ENCODE measurements at regions not wholly inside any gene's neighbourhood (a gene's known extent, or its start where the extent isn't known, plus 50 kb on each side); places are given as distances from the start of the nearest gene placed in this dataset.
"Not testable (repeated sequence)": the region's sequence is repeated elsewhere in the genome, so short reads cannot be mapped to it uniquely, and the experiment has no call there.

DNA sequence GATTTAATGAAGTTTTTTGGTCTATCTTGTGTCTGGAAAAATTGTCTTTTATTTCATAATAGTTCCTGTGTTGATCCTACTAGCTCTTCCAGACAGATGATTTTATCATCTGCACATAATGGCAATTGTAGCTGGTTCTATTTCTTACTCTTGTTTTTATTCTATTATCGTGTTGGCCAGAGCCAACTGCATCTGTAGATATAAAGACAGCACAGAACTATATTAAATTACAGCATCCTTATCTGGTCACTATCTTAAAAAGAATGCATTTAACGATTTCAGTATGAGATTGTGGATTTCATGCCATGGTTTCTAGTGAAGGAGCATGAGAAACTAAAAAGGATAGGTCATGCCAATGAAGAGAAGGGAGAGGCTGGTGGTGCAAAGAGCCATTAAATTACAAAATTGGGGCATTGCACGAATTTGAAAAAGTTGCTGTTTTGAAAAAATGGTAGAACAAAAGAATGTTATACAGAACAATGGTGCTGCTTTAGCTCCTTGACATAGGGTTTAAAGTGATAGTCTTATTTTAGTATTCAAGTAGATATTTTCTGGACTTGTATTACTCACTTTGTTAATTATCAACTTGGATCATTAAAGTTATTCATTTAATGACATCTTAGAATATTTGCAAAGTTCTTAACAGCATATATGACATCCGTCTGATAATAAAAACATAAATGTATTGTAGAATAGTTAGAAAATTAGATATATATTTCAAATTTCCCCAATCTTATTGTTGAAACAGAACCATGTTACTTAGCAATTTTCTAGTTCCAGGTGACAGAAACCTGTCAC lies 1250.3 kb downstream of the REEP3 start:
- no peak for DNase-seq

- no peak for DNase-seq
These were observed 1252.2 kb downstream of the REEP3 start for GRCh38 chr10:64773357-64773756.

DNA sequence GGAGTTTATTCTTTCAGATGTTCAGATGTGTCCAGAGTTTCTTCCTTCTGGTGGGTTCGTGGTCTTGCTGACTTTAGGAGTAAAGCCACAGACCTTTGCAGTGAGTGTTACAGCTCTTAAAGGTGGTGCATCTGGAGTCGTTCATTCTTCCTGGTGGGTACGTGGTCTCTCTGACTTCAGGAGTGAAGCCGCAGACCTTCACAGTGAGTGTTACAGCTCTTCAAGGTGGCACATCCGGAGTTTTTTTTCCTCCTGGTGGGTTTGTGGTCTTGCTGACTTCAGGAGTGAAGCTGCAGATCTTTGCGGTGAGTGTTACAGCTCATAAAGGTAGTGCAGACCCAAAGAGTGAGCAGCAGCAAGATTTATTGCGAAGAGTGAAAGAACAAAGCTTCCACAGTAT lies 1263.2 kb downstream of the REEP3 start:
- DNase-seq = not testable (repeated sequence)

DNA sequence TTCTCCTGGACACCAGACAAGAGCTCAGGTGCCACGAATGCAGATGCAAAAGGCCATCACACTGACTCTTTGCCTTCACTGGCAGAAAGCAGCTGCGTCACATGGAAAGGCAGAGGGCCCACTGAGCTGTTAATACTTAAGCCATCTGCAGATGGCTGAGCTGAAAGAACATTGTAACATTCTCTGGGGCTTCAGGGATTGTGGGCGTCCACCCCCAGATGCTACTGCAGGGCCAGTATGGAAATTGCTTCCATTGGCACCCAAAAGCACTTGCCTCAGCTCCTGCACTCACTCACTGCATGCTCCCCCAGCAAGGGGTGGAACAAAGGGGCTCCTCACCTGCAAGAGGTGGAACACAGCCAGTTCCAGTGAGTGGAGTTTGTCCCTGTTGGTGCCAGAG lies 1264.6 kb downstream of the REEP3 start:
- DNase-seq = no peak

- DNase-seq = no peak
These were observed 1265.8 kb downstream of the REEP3 start for GRCh38 chr10:64786989-64787388.

- no peak for DNase-seq
These were observed 1274.6 kb downstream of the REEP3 start for GRCh38 chr10:64795847-64796246.

GRCh38 chr10:64798297-64798696 lies 1277.1 kb downstream of the REEP3 start:
- no peak for DNase-seq

GRCh38 chr10:64808233-64808632 lies 1287.0 kb downstream of the REEP3 start:
- DNase-seq = not testable (repeated sequence)

- not testable (repeated sequence) for DNase-seq
These were observed 1288.8 kb downstream of the REEP3 start for GRCh38 chr10:64810046-64810445.

GRCh38 chr10:64813391-64813790 lies 1292.2 kb downstream of the REEP3 start:
- no peak for DNase-seq

DNA sequence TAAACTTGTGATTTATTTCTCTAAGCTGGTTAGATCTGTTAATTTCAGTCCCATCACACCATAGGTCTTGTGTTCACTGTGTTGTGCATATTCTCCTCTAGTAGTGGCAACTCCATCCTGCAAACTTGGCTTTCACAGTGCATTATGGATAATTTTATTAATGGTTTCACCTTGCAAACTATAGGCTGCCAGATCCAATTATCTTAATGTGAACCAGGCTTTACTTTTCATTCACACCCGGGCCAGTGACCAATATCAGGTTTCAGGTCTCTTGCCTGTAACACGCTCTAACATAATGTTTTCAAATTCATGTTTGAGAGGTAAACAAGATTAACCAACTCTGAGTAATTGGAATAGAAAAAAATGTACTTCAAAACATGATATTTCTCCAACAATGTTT lies 1293.0 kb downstream of the REEP3 start:
- no peak for DNase-seq

GRCh38 chr10:64829888-64830412 lies 1308.7 kb downstream of the REEP3 start:
- DNase-seq = no peak

DNA sequence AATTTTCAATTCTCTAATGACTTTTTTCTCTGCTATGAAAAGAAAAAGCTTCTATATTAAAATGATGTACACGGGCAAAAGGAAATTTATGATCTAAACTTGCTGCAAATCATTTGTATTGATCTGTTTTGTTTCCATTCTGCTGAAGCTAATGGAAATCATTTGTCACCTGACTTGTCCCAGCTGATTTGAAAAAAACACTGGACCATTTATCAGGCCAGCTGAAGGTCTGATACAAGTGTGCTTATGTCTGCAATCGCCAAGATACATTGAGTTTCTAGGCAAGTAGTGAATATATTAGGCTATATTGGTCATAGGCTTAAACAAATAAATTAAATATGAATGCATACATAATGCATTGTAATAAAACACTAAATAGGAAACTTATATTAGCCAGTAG lies 1309.7 kb downstream of the REEP3 start:
- no peak for DNase-seq

DNA sequence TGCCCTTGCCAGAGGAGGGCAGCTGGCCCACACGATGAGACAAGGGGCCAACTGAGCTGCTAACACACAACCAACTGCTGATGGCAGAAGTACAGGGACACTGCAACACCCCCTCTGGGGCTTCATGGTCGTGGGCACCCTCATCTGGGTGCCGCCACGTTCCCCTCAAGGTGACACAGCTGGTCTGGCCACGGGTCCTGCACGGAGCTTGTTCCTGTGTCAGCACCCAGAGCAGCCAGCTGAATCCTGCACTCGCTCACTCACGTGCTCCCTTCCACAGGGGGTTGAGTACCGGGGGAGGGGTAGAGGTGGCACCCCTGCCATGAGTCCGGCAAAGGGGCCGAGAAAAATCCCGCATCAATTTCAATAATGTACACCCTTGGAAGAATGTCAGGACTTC lies 1319.1 kb downstream of the REEP3 start:
- DNase-seq = no peak

DNA sequence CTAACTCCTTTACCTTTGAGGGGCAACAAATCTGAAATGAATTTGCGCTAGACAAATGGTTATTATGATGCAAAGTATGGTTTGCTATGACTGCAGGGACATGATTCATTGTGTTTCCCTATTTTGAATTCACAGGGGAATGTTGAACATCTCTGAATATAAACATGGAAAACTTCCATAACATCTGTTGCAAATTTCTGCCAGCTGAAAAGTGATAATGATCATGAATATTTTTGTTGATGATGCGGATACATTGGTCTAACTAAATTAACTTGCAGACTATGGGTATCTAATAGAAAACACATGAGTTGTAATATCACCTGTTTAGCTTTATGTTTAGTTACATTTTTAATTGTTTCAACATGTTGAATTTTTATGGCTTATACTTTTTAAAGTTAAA lies 1325.5 kb downstream of the REEP3 start:
- no peak for DNase-seq

GRCh38 chr10:64855941-64856340 lies 1334.7 kb downstream of the REEP3 start:
- DNase-seq = no peak

DNA sequence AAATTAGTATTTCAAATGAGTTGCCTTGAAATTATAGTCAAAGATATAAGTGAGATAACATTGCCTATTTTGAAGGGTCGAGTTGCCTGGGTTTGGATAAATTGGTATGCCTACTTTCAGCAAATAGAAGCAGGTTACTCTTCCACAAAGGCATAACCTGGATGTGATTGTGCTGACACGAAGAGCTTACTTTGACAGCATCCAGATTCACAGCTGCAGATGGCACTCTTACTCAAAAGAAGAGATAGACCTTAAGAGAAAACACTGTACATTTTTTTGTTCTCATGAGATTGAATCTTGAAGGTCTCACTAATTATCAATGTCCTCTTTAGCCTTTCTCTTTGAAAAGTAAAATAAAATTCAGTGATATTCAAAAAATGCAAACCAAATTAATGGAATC lies 1338.7 kb downstream of the REEP3 start:
- DNase-seq = no peak

GRCh38 chr10:64863836-64864235 lies 1342.6 kb downstream of the REEP3 start:
- DNase-seq = no peak

- DNase-seq = no peak
These were observed 1346.3 kb downstream of the REEP3 start for GRCh38 chr10:64867501-64867962.

DNA sequence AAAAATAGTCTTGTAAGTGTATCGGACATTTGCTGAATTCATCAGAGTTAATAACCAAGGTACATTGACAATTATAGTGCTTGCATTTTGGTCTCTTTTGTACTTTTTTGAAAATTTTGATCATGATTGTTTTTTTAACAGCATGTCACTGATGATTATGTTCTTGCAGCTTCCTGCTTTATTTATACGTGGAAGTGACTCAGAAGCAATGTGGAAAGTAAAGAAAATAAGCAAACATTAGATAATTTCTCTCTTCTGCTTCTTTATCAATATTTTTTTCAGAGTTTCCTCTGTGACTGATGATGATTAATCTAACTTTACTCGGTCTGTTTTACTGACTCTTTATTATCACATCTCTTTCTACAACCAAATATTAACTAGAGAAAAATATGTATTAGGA lies 1351.9 kb downstream of the REEP3 start:
- no peak for DNase-seq

DNA sequence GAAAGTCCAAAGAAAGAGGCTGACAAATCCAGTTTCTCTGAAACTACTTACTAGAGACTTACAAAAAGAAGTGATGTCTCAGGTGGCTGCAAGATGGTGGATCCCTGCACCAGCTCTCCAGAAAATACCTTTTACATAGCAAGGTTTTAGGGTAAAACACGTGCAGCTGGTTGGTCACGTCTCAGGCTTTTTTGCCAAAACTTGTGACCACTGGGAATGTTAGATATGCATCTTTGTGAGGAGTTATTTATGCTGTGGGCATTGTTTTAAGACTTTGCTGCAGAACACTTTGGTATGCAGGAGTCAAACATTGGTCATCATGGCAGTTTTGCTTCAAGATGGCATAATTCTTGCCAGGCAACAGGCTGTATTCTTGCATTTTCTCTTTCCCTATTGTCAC lies 1352.8 kb downstream of the REEP3 start:
- DNase-seq = no peak

DNA sequence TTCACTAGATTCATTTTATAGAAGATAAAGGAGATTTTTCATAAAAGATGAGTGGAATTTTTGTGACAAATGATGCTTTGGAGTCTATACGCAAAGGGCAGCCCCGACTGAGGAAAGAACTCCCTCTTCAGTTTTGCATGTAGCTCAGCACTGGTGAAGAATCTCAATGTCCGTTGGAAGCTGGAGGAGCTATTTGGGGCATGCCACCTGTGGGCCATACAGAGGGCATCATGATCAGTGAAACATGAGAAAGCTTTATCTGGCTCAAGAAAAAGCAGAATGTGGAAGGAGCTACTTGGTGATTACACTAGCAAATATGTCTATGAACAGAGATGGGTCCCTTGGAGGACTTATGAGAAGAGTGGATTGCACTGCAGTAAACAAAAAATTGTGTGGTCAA lies 1359.3 kb downstream of the REEP3 start:
- DNase-seq = no peak

DNA sequence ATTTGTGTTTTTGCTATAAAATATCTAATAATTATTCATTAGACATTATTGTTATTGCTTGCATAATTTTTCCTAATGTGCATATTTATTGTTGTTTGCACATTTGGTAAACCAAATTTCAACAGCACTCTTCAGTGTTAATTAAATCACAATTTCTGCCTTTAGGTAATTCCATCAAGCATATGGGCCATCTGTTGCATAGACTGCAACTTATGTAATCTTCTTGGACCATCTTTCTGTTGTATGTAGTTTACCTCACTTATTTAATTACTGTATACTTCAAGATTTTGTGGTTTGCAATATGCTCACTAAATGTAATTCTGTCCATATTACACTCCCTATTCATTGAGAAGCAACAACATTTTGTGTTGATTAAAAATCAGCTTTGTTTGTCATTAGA lies 1360.1 kb downstream of the REEP3 start:
- DNase-seq = no peak

DNA sequence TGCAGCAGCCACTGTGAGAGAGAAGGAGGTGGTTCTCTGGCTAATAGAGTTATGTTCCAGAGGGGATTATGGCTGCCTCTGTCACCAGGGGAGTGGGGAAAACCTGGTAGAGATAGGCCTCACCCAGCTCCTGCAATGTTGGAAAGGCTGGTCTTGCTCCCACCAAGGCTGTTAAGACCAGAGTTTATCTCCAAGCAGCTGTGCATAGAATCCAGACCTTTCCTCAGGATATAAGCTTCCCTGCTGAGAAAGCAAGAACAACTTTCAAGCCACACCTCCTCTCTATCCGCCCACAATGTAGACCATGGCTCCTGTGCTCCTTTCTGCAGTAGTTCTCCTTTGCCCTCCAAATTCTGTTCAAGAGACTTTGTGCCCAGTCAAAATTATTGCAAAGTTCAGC lies 1375.4 kb downstream of the REEP3 start:
- no peak for DNase-seq

- not testable (repeated sequence) for DNase-seq
These were observed 1385.1 kb downstream of the REEP3 start for GRCh38 chr10:64906311-64906710.
